SKM-1 treated with dmso at 0.1 percent for 144 hours (cell line): ENCODE measurements at regions not wholly inside any gene's neighbourhood (a gene's known extent, or its start where the extent isn't known, plus 50 kb on each side); places are given as distances from the start of the nearest gene placed in this dataset.
"Not testable (repeated sequence)": the region's sequence is repeated elsewhere in the genome, so short reads cannot be mapped to it uniquely, and the experiment has no call there.

Experiments
- DNase-seq: peaks from one replicate; lab custom pipeline; 2025; ENCODE audit not compliant: unreplicated experiment; lab: John Stamatoyannopoulos, UW

GRCh38 chr15:96130734-96131133 is 199.8 kb upstream of the NR2F2 start:
- DNase-seq: no peak

- no peak for DNase-seq
Observed at GRCh38 chr15:96132126-96132525, 198.4 kb upstream of the NR2F2 start.

GRCh38 chr15:96135166-96136093 is 195.1 kb upstream of the NR2F2 start:
- no peak for DNase-seq

GRCh38 chr15:96138985-96139384 is 191.5 kb upstream of the NR2F2 start:
- DNase-seq: no peak

- DNase-seq: no peak
Observed at GRCh38 chr15:96142498-96142897, 188.0 kb upstream of the NR2F2 start.

- DNase-seq: no peak
Observed at GRCh38 chr15:96144734-96145133, 185.8 kb upstream of the NR2F2 start.

GRCh38 chr15:96146726-96147125 is 183.8 kb upstream of the NR2F2 start:
- no peak for DNase-seq

- no peak for DNase-seq
Observed at GRCh38 chr15:96147267-96147666, 183.2 kb upstream of the NR2F2 start.

GRCh38 chr15:96150254-96150653 is 180.2 kb upstream of the NR2F2 start:
- DNase-seq: no peak

GRCh38 chr15:96151749-96152148 is 178.8 kb upstream of the NR2F2 start:
- not testable (repeated sequence) for DNase-seq

GRCh38 chr15:96153929-96154328 is 176.6 kb upstream of the NR2F2 start:
- no peak for DNase-seq

- DNase-seq: no peak
Observed at GRCh38 chr15:96158938-96159337, 171.6 kb upstream of the NR2F2 start.

- DNase-seq: no peak
Observed at GRCh38 chr15:96160269-96160668, 170.2 kb upstream of the NR2F2 start.

GRCh38 chr15:96160800-96161199 is 169.7 kb upstream of the NR2F2 start:
- DNase-seq: no peak

- DNase-seq: no peak
Observed at GRCh38 chr15:96162322-96162721, 168.2 kb upstream of the NR2F2 start.

- no peak for DNase-seq
Observed at GRCh38 chr15:96165081-96165480, 165.4 kb upstream of the NR2F2 start.

GRCh38 chr15:96165775-96166174 is 164.7 kb upstream of the NR2F2 start:
- DNase-seq: no peak

GRCh38 chr15:96166223-96167200 is 164.0 kb upstream of the NR2F2 start:
- no peak for DNase-seq

GRCh38 chr15:96170616-96170978 is 159.9 kb upstream of the NR2F2 start:
- not testable (repeated sequence) for DNase-seq

GRCh38 chr15:96170979-96171739 is 159.3 kb upstream of the NR2F2 start:
- DNase-seq: no peak

GRCh38 chr15:96171853-96172296 is 158.6 kb upstream of the NR2F2 start:
- DNase-seq: no peak
